Activated CD8-positive, alpha-beta memory T cell treated with anti-CD3 and anti-CD28 coated beads, Interleukin-2, amount 50 U/mL, for 1 hour (primary cell): ENCODE measurements at regions not wholly inside any gene's neighbourhood (a gene's known extent, or its start where the extent isn't known, plus 50 kb on each side); places are given as distances from the start of the nearest gene placed in this dataset.

ENCODE experiments used
- DNase-seq: peaks from one replicate; pipeline ENCODE4 v3.0.0-alpha.2; 2020; ENCODE audit errors: extremely low read depth

- DNase-seq = no peak
Observed at GRCh38 chr1:8086055-8086454, 59.9 kb upstream of the ERRFI1 start.

GRCh38 chr1:8084913-8085312, 58.8 kb upstream of the ERRFI1 start:
- DNase-seq = no peak

- DNase-seq = no peak
Observed at GRCh38 chr1:8083739-8084484, 57.8 kb upstream of the ERRFI1 start.

- no peak for DNase-seq
Observed at GRCh38 chr1:8082945-8083344, 56.8 kb upstream of the ERRFI1 start.

- DNase-seq = no peak
Observed at GRCh38 chr1:8078176-8078671, 52.1 kb upstream of the ERRFI1 start.

GRCh38 chr1:8077602-8078001, 51.5 kb upstream of the ERRFI1 start:
- DNase-seq = no peak

GRCh38 chr1:8077120-8077573, 51.0 kb upstream of the ERRFI1 start:
- no peak for DNase-seq

GRCh38 chr1:8076176-8076575, 50.1 kb upstream of the ERRFI1 start:
- no peak for DNase-seq
